GM21737 (cell line): ENCODE measurements at regions not wholly inside any gene's neighbourhood (a gene's known extent, or its start where the extent isn't known, plus 50 kb on each side); places are given as distances from the start of the nearest gene placed in this dataset.
A peak's percentile ranks its signal among the peaks of the same experiment; 100 is the strongest.

Experiments used
- ATAC-seq: cut with Tn5 transposase; IDR thresholded peaks from one replicate; pipeline ENCODE4 v1.9.1; 2021; ENCODE audit warnings: mild to moderate bottlenecking, moderate library complexity; ENCODE audit not compliant: unreplicated experiment

GRCh38 chr4:85381968-85382367 is 93.0 kb upstream of the ARHGAP24 start:
- ATAC-seq: no peak

GRCh38 chr4:85391071-85391470 is 83.9 kb upstream of the ARHGAP24 start:
- no peak for ATAC-seq

GRCh38 chr4:85391589-85392410 is 83.2 kb upstream of the ARHGAP24 start:
- peak; percentile 92 for ATAC-seq

GRCh38 chr4:85393201-85393600 is 81.7 kb upstream of the ARHGAP24 start:
- no peak for ATAC-seq

GRCh38 chr4:85398276-85398675 is 76.7 kb upstream of the ARHGAP24 start:
- no peak for ATAC-seq

- ATAC-seq: no peak
These were observed 75.7 kb upstream of the ARHGAP24 start for GRCh38 chr4:85399270-85399669.

- no peak for ATAC-seq
These were observed 72.6 kb upstream of the ARHGAP24 start for GRCh38 chr4:85402371-85402770.

GRCh38 chr4:85406185-85406584 is 68.8 kb upstream of the ARHGAP24 start:
- no peak for ATAC-seq

- no peak for ATAC-seq
These were observed 67.4 kb upstream of the ARHGAP24 start for GRCh38 chr4:85407546-85407945.

GRCh38 chr4:85408301-85408700 is 66.6 kb upstream of the ARHGAP24 start:
- no peak for ATAC-seq

GRCh38 chr4:85409251-85409650 is 65.7 kb upstream of the ARHGAP24 start:
- no peak for ATAC-seq

GRCh38 chr4:85411386-85411785 is 63.6 kb upstream of the ARHGAP24 start:
- no peak for ATAC-seq

- no peak for ATAC-seq
These were observed 60.0 kb upstream of the ARHGAP24 start for GRCh38 chr4:85414972-85415371.

GRCh38 chr4:85416094-85416493 is 58.9 kb upstream of the ARHGAP24 start:
- no peak for ATAC-seq

- ATAC-seq: no peak
These were observed 55.8 kb upstream of the ARHGAP24 start for GRCh38 chr4:85419103-85419502.

- ATAC-seq: no peak
These were observed 54.1 kb upstream of the ARHGAP24 start for GRCh38 chr4:85420831-85421230.

- no peak for ATAC-seq
These were observed 51.5 kb upstream of the ARHGAP24 start for GRCh38 chr4:85423431-85423830.
